Suprapubic skin (tissue), 4 donors: ENCODE measurements at regions not wholly inside any gene's neighbourhood (a gene's known extent, or its start where the extent isn't known, plus 50 kb on each side); places are given as distances from the start of the nearest gene placed in this dataset.

Experiments
- CTCF ChIP-seq, 2 donors: fragments of 200-600 bp in 1 of 2; fragments of 450-650 bp in 1 of 2; sonication (generic) in 1 of 2; IDR thresholded peaks; one replicate each; pipeline ENCODE4 v1.5.1; 2016 to 2019; ENCODE audit warnings: antibody characterized with exemption in 2 of 2, mild to moderate bottlenecking in 1 of 2, moderate library complexity in 1 of 2
- POLR2A ChIP-seq, 2 donors: fragments of 450-650 bp; IDR thresholded peaks; one replicate each; pipeline ENCODE4 v1.6.1; 2017; ENCODE audit warnings: antibody characterized with exemption in 2 of 2, mild to moderate bottlenecking in 2 of 2, moderate library complexity in 2 of 2
- POLR2AphosphoS5 ChIP-seq, 3 donors: sonication (generic); formaldehyde crosslinking; IDR thresholded peaks; one replicate each; pipeline ENCODE4 v1.6.1; 2017; ENCODE audit warnings: antibody characterized with exemption in 3 of 3

- TF ChIP-seq CTCF (IDR thresholded peaks at IDR 0.05) (no peak), POLR2AphosphoS5 (IDR thresholded peaks at IDR 0.05) (no peak), POLR2A (IDR thresholded peaks at IDR 0.05) (no peak)
Observed at GRCh38 chr3:162973428-162973917, 1476.9 kb downstream of the OTOL1 start.
